GM11168 (cell line): ENCODE measurements at regions not wholly inside any gene's neighbourhood (a gene's known extent, or its start where the extent isn't known, plus 50 kb on each side); places are given as distances from the start of the nearest gene placed in this dataset.

ENCODE experiments used
- in situ Hi-C: fragments of 300-500 bp; cut with MboI; formaldehyde crosslinking; loops from one replicate; pipeline ENCODE4 v1.12.0; 2022; ENCODE audit warnings: low sequenced_read_pairs; ENCODE audit not compliant: unreplicated experiment

- in situ Hi-C loops, result no loop called here
Measured at GRCh38 chr7:35359423-35359822, 105.5 kb upstream of the TBX20 start.

- in situ Hi-C loops, result no loop called here
Measured at GRCh38 chr7:35356495-35356894, 102.6 kb upstream of the TBX20 start.

- in situ Hi-C loops, result no loop called here
Measured at GRCh38 chr7:35355911-35356310, 102.0 kb upstream of the TBX20 start.

- in situ Hi-C loops, result no loop called here
Measured at GRCh38 chr7:35355199-35355598, 101.3 kb upstream of the TBX20 start.

- in situ Hi-C loops, result no loop called here
Measured at GRCh38 chr7:35353481-35353880, 99.6 kb upstream of the TBX20 start.

GRCh38 chr7:35351466-35351865 is 97.6 kb upstream of the TBX20 start:
- in situ Hi-C loops, result no loop called here

- in situ Hi-C loops, result no loop called here
Measured at GRCh38 chr7:35348611-35349400, 94.9 kb upstream of the TBX20 start.

GRCh38 chr7:35342786-35343185 is 88.9 kb upstream of the TBX20 start:
- in situ Hi-C loops, result no loop called here

GRCh38 chr7:35339811-35340210 is 85.9 kb upstream of the TBX20 start:
- in situ Hi-C loops, result no loop called here

GRCh38 chr7:35336444-35336843 is 82.5 kb upstream of the TBX20 start:
- in situ Hi-C loops, result no loop called here

- in situ Hi-C loops, result no loop called here
Measured at GRCh38 chr7:35334506-35334905, 80.6 kb upstream of the TBX20 start.

- in situ Hi-C loops, result no loop called here
Measured at GRCh38 chr7:35333265-35333664, 79.4 kb upstream of the TBX20 start.

GRCh38 chr7:35331730-35332678 is 78.1 kb upstream of the TBX20 start:
- in situ Hi-C loops, result no loop called here

- in situ Hi-C loops, result no loop called here
Measured at GRCh38 chr7:35329026-35329425, 75.1 kb upstream of the TBX20 start.

- in situ Hi-C loops, result no loop called here
Measured at GRCh38 chr7:35319606-35320005, 65.7 kb upstream of the TBX20 start.

GRCh38 chr7:35316549-35316948 is 62.6 kb upstream of the TBX20 start:
- in situ Hi-C loops, result no loop called here

- in situ Hi-C loops, result no loop called here
Measured at GRCh38 chr7:35315517-35315916, 61.6 kb upstream of the TBX20 start.

GRCh38 chr7:35314354-35314753 is 60.5 kb upstream of the TBX20 start:
- in situ Hi-C loops, result no loop called here

- in situ Hi-C loops, result no loop called here
Measured at GRCh38 chr7:35313575-35313974, 59.7 kb upstream of the TBX20 start.
